IPS-NIHi11 (cell line): ENCODE measurements at regions not wholly inside any gene's neighbourhood (a gene's known extent, or its start where the extent isn't known, plus 50 kb on each side); places are given as distances from the start of the nearest gene placed in this dataset.

Source experiments
- DNase-seq: peaks from one replicate; pipeline ENCODE4 v3.0.0; 2012; ENCODE audit warnings: mixed read lengths, low spot score

- peak; percentile 41 for DNase-seq
Observed at GRCh38 chr10:78688230-78688900, 380.4 kb upstream of the ZMIZ1 start.

- no peak for DNase-seq
Observed at GRCh38 chr10:78688901-78689583, 379.7 kb upstream of the ZMIZ1 start.

DNA sequence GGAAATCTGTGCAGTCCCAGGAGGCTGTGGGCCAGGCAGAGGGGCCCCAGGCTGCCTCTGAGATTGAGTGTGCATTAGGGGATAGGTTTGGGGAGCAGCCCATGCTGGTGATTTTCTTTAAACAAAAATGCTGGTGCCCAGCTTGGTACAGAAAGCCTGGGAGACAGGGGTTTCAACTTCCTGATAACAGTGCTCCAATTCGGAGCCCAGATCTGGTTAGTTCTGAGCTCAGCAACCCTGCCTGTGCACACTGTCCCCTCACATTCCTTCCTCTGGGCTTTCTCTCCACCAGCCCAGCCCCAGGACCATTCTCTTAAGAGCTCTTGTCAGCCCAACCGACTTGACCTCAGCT is 379.2 kb upstream of the ZMIZ1 start:
- no peak for DNase-seq

DNA sequence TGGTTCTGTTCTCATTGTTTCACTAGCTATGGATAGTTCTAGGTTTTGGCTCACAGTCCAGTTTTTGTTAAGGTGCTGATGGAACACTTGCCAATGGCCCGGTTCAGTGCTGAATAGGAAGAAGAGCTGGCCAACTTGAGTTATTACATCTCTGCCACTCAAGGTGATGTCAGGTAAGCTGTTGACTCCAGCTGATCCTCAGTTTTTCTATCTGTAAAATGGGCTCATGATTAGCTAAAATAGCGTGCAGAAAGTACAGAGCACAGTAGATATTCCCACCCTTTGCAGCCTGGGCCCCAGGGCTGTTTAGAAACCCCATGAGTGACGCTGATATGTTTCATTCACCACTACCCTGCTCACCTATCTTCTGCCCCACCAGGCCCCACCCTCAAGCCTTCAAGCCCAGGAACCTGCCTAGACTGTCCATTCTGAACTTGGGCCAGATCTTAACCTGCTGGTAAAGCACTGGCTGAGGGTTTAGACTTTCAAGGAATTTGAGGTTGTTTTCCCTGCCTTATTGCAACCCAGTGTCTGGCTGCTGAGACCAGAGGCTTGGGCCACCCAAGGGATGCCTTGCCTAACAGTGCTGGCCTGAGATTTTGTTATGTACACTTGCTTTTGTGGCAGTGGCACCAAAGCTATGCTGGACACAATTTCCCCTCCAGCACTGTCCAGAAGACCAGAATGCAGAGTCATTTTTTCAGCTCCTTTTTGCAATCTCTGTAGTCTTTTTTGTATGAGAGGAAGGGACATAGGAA is 378.2 kb upstream of the ZMIZ1 start:
- DNase-seq: no peak

DNA sequence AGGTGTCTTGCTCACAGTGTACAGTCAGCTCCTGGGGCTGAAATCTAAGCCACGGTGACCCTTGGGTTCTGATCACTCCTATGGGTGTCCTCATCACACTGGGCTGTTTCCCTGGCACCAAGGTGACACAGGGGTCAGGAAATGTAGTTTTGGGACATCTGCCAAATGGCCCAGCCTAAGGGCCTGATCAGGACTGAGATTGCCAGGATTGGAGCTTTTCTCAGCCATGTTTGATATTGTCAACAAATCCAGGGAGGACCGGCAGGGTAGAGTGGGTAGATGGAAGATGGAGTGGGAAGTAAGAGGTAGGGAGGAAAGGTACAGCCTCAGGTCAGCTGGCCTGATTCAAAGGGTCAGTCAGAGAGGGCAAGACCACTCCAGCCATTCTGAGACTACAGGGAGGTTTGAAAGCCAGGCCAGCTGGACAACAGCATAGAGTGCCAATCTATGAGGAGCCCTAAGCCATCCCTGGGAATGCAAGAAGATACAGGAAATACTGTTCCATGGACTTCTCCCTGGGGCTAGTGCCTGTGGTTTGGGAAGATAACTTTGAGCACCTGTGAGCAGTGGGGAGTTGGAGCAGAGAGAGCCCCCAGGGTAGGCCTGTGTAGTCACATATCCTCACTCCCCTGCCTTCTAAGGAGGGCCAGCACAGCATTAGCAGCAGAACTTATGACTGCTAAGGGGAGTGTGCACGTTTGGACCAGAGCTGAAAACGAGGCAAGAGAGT is 377.3 kb upstream of the ZMIZ1 start:
- no peak for DNase-seq

- DNase-seq: no peak
Observed at GRCh38 chr10:78692071-78692470, 376.7 kb upstream of the ZMIZ1 start.

GRCh38 chr10:78695846-78696245 is 372.9 kb upstream of the ZMIZ1 start:
- DNase-seq: no peak

DNA sequence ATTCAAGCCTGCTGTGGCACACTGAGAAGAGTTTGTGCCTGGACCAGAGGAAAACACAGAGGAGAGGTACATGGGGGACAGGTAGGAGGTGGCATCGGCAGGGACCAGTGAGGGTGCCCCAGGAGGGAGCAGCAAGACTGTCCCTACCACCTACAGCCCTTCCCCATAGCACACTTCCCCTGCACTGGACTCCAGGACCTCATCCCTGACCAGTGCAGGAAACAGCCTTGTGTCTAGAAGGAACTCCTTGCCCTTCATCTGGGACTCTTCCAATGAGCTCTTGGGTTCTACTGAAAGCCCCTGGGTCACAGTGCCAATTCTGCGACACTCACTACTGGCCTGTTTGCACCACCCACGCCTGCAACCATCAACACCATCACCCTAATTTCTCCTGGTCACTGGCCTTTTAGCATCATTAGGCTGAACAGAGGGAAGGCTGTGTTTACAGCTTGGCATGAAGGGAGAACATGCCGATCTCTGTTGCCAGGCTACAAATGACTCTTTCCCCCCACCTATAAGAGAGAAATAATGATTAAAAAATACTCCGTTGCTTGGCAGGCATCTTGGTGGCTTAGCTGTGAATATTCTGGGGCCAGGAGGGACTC is 371.9 kb upstream of the ZMIZ1 start:
- DNase-seq: no peak

- no peak for DNase-seq
Observed at GRCh38 chr10:78699971-78700370, 368.8 kb upstream of the ZMIZ1 start.

DNA sequence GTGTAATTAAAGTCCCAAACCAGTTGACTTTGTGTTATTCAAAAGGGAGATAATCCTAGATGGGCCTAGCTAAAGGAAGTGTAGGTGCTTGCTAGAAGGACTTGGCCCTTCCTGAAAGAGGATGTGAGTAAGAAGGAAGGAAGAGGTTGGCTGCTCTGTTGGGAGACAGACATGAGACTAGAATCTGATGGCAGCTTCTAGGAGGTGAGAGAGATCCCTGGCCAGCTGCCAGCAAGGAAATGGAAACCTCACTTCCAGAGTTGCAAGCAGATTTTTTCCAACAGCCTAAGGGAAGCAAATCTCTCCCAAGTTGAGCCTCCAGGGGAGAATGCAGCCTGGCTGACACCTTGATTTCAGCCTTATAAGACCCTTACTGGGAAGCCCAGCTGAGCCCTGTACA is 368.4 kb upstream of the ZMIZ1 start:
- no peak for DNase-seq

DNA sequence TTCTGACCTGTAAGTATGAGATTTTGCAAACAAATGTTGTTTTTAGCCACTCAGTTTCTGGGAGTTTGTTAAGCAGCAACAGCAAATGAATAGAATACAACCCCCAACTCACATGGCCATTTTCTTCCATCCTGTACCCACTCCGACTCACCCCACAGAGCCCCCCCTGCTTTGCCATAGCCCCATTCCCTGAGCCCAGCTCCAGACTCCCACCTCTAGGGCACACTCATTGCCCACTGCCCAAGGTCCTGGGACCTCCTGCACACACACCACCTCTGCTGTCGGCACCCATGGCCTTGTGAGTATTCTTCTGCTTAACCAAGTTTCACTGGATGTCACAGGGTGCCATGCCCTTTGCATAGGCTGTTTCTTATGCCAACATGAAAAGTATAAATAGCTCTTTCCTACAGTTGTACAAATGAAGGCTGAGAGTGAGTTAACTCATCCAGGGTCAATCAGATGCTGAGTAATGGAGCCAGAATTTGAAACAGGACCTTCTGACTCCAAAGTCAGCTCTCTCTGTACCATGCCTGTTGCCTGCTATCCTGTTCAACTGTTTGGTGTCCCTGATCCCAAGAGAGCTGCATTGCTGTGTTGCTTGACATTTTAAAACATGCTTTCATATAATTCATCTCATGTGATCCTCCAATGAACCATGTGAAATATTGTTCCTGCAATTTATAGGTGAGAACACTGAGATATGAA is 367.8 kb upstream of the ZMIZ1 start:
- DNase-seq: no peak

DNA sequence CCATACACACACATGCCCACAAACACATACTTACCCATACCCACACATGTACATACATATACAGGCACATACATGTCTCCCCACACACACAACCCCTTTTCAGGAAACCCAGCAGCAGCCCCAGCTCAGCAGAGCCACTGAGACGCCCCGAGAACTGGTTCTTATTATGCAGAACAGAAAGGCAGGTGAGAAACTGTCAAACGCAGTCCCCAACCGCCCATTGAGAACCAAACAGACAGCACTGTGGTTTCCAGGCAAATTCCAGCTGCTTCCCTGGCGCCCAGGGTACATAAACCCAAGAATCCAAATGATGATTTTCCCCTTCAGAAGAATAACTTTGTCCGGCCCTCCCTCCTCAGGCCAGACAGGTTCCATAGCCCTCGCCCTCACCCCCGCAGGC is 366.6 kb upstream of the ZMIZ1 start:
- no peak for DNase-seq

- DNase-seq: no peak
Observed at GRCh38 chr10:78702876-78703275, 365.9 kb upstream of the ZMIZ1 start.

- no peak for DNase-seq
Observed at GRCh38 chr10:78703593-78703992, 365.2 kb upstream of the ZMIZ1 start.

DNA sequence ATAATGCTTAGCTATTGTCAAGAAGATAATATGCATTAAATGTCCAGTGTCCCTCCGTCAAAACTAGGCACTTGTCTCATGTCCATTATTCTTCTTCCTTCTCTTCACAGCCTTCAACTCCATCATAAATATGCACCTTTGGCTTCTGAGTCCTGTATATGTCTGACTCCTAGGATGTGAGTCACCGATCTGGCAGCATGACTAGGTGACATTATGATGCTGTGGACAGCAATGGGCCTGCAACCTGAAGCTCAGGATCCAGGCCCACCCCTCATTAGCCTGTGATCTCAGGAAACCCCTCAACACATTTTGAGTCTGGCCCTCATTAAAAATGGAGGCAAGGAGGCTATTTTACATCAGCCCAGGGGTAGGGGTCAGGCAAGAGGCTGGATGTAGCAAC is 362.5 kb upstream of the ZMIZ1 start:
- DNase-seq: no peak

GRCh38 chr10:78706726-78707540 is 361.8 kb upstream of the ZMIZ1 start:
- no peak for DNase-seq

DNA sequence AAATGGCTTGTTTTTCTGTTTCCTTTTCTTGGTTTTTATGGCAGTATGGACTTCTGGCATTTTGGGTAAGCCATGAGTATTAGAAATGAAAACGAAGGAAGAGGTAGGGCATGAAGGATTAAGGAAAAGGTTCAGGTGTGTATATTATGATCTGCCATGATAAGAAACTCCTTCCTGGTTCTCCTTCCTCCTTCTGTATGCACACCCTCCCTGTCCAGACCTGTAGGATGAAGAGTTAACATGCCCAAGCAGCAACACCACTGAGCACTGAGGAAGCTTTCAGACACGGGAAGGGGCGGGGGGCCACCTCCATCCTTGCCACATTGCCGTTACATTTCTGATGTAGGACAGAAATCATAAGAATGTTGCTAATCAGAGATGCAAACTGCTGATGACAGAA is 361.0 kb upstream of the ZMIZ1 start:
- no peak for DNase-seq

GRCh38 chr10:78712147-78712546 is 356.6 kb upstream of the ZMIZ1 start:
- peak; percentile 66 for DNase-seq

DNA sequence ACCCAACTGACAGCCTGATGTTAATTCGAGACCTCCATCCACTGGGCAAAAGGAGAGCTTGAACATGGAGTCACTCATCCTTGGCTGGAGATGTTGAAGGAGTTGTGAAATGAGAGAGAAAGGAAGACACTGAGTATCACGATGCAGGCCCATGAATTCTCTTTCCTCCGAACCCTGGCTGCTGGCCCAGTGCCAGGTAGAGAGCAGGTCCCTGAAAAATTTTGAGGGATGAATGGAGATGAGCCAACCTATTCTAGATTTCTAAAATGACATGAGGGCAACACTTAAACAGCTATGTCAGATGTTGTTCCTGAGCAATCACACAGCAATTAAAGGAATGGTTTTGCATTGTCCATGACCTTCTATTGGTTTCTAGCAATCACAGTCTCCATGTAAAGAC is 355.1 kb upstream of the ZMIZ1 start:
- no peak for DNase-seq

DNA sequence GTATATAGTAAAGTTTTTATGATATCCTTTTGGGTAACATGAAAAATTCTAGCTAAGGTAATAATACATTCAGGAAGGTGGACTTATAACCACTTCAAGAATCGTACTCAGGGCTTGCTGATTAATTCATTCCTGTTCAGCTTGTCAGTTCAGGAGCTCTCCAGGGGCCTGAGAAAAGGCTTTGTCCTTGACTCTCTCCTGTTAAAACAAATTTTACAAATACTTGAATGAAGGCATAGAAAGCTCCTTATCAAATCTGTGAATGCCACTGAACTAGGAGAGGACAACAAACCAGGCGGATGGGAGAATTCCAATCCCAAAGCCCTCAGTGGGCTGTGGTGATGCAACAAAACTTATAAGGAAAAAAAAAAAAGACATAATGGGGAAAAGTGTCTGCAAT is 354.5 kb upstream of the ZMIZ1 start:
- no peak for DNase-seq

GRCh38 chr10:78715435-78715834 is 353.3 kb upstream of the ZMIZ1 start:
- no peak for DNase-seq
